OCI-LY7 (cell line): ENCODE measurements at regions not wholly inside any gene's neighbourhood (a gene's known extent, or its start where the extent isn't known, plus 50 kb on each side); places are given as distances from the start of the nearest gene placed in this dataset.

Experiments used
- BruUV-seq: library from RNA; stranded (reverse); fragments of 400-500 nt; replicated peaks from 2 replicates; lab custom pipeline; 2021; lab: Mats Ljungman, UMichigan
- CTCF ChIA-PET: fragments of 300-600 bp; sonication (Branson Sonifier 250); formaldehyde crosslinking; loops from one replicate; lab custom pipeline; 2022; ENCODE audit warnings: antibody characterized with exemption; ENCODE audit not compliant: unreplicated experiment; lab: Charles Lee
- POLR2A ChIA-PET: fragments of 300-600 bp; sonication (Branson Sonifier 250); formaldehyde crosslinking; loops from one replicate; lab custom pipeline; 2022; ENCODE audit warnings: antibody characterized with exemption; lab: Charles Lee
- DNase-seq: peaks from one replicate; pipeline ENCODE4 v3.0.0-alpha.2; 2015; ENCODE audit warnings: low spot score
- H2AFZ ChIP-seq: fragments of 200-600 bp; sonication (generic), shearing (Covaris generic); 2 replicates; pipeline ENCODE4 v1.6.1; 2014; ENCODE audit warnings: mild to moderate bottlenecking, antibody characterized with exemption, low read length, moderate library complexity
- H3K27ac ChIP-seq: fragments of 200-600 bp; sonication (generic); 2 replicates; pipeline ENCODE4 v1.5.1; 2014; ENCODE audit warnings: mixed run types, low read depth, mild to moderate bottlenecking, moderate library complexity, low read length, inconsistent platforms; ENCODE audit not compliant: poor library complexity, severe bottlenecking
- H3K36me3 ChIP-seq: fragments of 200-600 bp; sonication (generic); 2 replicates; pipeline ENCODE4 v1.6.1; 2014; ENCODE audit warnings: mild to moderate bottlenecking, antibody characterized with exemption, low read length, moderate library complexity, mixed read lengths; ENCODE audit not compliant: insufficient read depth
- H3K4me1 ChIP-seq: fragments of 200-600 bp; sonication (generic); 2 replicates; pipeline ENCODE4 v1.5.1; 2014; ENCODE audit warnings: mild to moderate bottlenecking, low read length; ENCODE audit not compliant: insufficient read depth, poor library complexity, severe bottlenecking
- H3K4me2 ChIP-seq: fragments of 200-600 bp; sonication (generic); 2 replicates; pipeline ENCODE4 v1.6.1; 2014; ENCODE audit warnings: mild to moderate bottlenecking, low read length
- H3K4me3 ChIP-seq: fragments of 200-600 bp; sonication (generic); 2 replicates; pipeline ENCODE4 v1.5.1; 2014; ENCODE audit warnings: mild to moderate bottlenecking, low read depth, low read length; ENCODE audit not compliant: poor library complexity, severe bottlenecking
- H3K79me2 ChIP-seq: fragments of 200-600 bp; sonication (generic); 2 replicates; pipeline ENCODE4 v1.6.1; 2016; ENCODE audit warnings: low read depth, mild to moderate bottlenecking, low read length, moderate library complexity, mixed read lengths; ENCODE audit not compliant: insufficient read depth
- H3K9me2 ChIP-seq: fragments of 200-600 bp; sonication (generic); 2 replicates; pipeline ENCODE4 v1.6.1; 2016; ENCODE audit warnings: mild to moderate bottlenecking, low read length, mixed read lengths; ENCODE audit not compliant: insufficient read depth
- H3K9me3 ChIP-seq: fragments of 200-600 bp; sonication (generic); 2 replicates; pipeline ENCODE4 v1.6.1; 2014; ENCODE audit warnings: mild to moderate bottlenecking, mixed run types, low read length, mixed read lengths
- H4K20me1 ChIP-seq: fragments of 200-600 bp; sonication (generic); 2 replicates; pipeline ENCODE4 v1.6.1; 2014; ENCODE audit warnings: mild to moderate bottlenecking, antibody characterized with exemption, low read length, moderate library complexity, mixed read lengths; ENCODE audit not compliant: insufficient read depth
- EZH2phosphoT487 ChIP-seq: fragments of 200-600 bp; sonication (generic); IDR thresholded peaks from 2 replicates; pipeline ENCODE4 v1.6.1; 2018; ENCODE audit warnings: low read depth, borderline replicate concordance, mild to moderate bottlenecking, mixed run types, antibody characterized with exemption, low read length, moderate library complexity, mixed read lengths
- intact Hi-C: fragments of 100-400 bp; cut with micrococcal nuclease; formaldehyde crosslinking; loops from one replicate; pipeline ENCODE4 v1.10.0; 2022; ENCODE audit not compliant: unreplicated experiment
- TF ChIP-seq, protein P1 (sequence below): fragments of 200-600 bp; sonication (generic); conservative IDR thresholded peaks from 2 replicates; pipeline ENCODE4 v1.5.1; 2014; ENCODE audit warnings: mild to moderate bottlenecking, antibody characterized with exemption, low read length, moderate library complexity, mixed read lengths

DNA sequence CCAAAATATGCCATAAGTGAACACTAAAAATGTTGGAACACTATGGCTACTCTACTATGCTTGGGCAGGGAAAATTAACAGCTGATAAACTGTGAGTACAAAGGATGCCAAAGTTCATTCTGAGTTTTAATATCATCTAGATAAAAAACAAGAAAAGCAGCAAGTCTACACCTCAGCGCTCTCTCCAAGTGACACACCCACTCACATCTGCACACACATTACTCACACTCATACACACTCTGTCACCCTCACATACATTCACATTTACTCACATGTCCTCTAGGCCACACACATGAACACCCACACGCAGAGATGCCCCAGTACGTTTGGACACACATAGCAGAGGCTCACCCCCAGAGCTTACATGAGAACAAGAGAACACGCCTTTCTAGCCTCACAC is 87.3 kb upstream of the RAB4A start:
- intact Hi-C loops = no loop called here
- BruUV-seq = no TSS peak
- H3K27ac ChIP-seq = no peak overlapping the region
- H3K4me3 ChIP-seq = no peak overlapping the region
- no peak overlapping the region for H3K4me2 ChIP-seq
- H2AFZ ChIP-seq = no peak overlapping the region
- DNase-seq = no peak
- POLR2A ChIA-PET = interaction anchor here (0.6 kb wide), 1 partner anchor 1903 kb away, joined by 4 read pairs; no protein-coding TSS in a partner anchor
- no peaks in the 10 kb centered on the region for H3K4me1 ChIP-seq
- H3K9me2 ChIP-seq = no peaks in the 10 kb centered on the region
- H4K20me1 ChIP-seq = no peaks in the 10 kb centered on the region
- no peaks in the 10 kb centered on the region for H3K36me3 ChIP-seq
- TF ChIP-seq, protein P1, sequence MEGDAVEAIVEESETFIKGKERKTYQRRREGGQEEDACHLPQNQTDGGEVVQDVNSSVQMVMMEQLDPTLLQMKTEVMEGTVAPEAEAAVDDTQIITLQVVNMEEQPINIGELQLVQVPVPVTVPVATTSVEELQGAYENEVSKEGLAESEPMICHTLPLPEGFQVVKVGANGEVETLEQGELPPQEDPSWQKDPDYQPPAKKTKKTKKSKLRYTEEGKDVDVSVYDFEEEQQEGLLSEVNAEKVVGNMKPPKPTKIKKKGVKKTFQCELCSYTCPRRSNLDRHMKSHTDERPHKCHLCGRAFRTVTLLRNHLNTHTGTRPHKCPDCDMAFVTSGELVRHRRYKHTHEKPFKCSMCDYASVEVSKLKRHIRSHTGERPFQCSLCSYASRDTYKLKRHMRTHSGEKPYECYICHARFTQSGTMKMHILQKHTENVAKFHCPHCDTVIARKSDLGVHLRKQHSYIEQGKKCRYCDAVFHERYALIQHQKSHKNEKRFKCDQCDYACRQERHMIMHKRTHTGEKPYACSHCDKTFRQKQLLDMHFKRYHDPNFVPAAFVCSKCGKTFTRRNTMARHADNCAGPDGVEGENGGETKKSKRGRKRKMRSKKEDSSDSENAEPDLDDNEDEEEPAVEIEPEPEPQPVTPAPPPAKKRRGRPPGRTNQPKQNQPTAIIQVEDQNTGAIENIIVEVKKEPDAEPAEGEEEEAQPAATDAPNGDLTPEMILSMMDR = no peak
- no peak for TF ChIP-seq EZH2phosphoT487
- H3K9me3 ChIP-seq = no peaks in the 10 kb centered on the region
- CTCF ChIA-PET = no interaction called here
- H3K79me2 ChIP-seq = no peaks in the 10 kb centered on the region

DNA sequence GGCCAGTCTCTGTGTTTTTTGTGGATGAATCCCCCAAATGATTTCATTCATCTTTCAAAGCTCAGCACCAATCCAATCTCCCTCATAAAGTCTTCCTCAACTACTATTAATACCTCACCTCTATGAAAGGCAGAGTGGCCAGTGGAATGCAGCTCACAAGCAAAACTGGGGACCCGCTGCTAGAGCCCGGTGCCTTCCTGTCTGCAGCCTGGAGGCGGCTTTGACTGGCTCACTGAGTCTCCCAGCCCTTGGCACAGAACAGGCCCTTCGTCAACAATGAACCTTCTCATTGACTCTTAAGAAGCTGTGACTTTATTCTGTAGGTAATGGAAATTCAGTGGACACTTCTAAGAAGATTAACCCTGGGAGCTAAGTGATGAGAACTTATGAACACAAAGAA is 86.8 kb upstream of the RAB4A start:
- intact Hi-C loops = no loop called here
- H3K9me3 ChIP-seq = no peaks in the 10 kb centered on the region
- H3K4me2 ChIP-seq = no peak overlapping the region
- no peaks in the 10 kb centered on the region for H4K20me1 ChIP-seq
- TF ChIP-seq, protein P1 = no peak
- no peak for TF ChIP-seq EZH2phosphoT487
- H3K9me2 ChIP-seq = no peaks in the 10 kb centered on the region
- H3K36me3 ChIP-seq = no peaks in the 10 kb centered on the region
- H3K79me2 ChIP-seq = no peaks in the 10 kb centered on the region
- no peak for DNase-seq
- no peak overlapping the region for H3K27ac ChIP-seq
- no TSS peak for BruUV-seq
- POLR2A ChIA-PET = interaction anchor here (0.6 kb wide), 1 partner anchor 1902 kb away, joined by 4 read pairs; no protein-coding TSS in a partner anchor
- no peak overlapping the region for H2AFZ ChIP-seq
- H3K4me3 ChIP-seq = no peak overlapping the region
- CTCF ChIA-PET = no interaction called here
- no peaks in the 10 kb centered on the region for H3K4me1 ChIP-seq

DNA sequence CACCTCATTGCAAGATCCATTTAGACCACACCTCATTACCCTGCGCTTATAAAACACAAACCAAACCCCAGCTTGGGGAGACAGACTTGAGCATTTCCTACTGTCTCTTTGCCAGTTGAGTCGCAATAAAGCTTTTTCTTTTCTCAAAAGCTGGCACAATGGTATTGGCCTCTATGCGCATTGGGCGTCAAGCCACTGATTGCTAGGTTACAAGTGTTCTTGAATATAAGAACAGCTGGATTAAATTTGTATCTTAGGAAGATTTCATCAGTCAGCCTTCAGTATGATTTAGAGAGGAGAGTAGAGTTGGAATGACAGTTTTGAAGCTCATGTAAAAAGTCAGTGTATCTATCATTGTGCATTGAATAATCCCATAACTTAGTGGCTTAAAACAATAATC is 84.9 kb upstream of the RAB4A start:
- no peak overlapping the region for H3K27ac ChIP-seq
- no peaks in the 10 kb centered on the region for H3K4me1 ChIP-seq
- no peaks in the 10 kb centered on the region for H3K9me3 ChIP-seq
- H3K36me3 ChIP-seq = no peaks in the 10 kb centered on the region
- no peak overlapping the region for H3K4me3 ChIP-seq
- H2AFZ ChIP-seq = no peak overlapping the region
- H4K20me1 ChIP-seq = no peaks in the 10 kb centered on the region
- TF ChIP-seq EZH2phosphoT487 = no peak
- TF ChIP-seq, protein P1 = no peak
- H3K9me2 ChIP-seq = no peaks in the 10 kb centered on the region
- intact Hi-C loops = no loop called here
- CTCF ChIA-PET = no interaction called here
- BruUV-seq = no TSS peak
- POLR2A ChIA-PET = no interaction called here
- no peak for DNase-seq
- no peak overlapping the region for H3K4me2 ChIP-seq
- no peaks in the 10 kb centered on the region for H3K79me2 ChIP-seq
